ENCODE measurements at regions not wholly inside any gene's neighbourhood (a gene's known extent, or its start where the extent isn't known, plus 50 kb on each side); places are given as distances from the start of the nearest gene placed in this dataset.

GRCh38 chr6:88371480-88371879 is 205.3 kb upstream of the CNR1 start:
- Histone ChIP-seq H2AFZ (replicated peaks) (no peak overlapping the region), H3K4me1 (no peaks in the 10 kb centered on the region), H3K79me2 (ENCODE audit: low read depth) (no peaks in the 10 kb centered on the region), H3K4me3 (no peak overlapping the region), H3K4me2 (no peak overlapping the region), H4K20me1 (ENCODE audit: low read depth) (no peaks in the 10 kb centered on the region), H3F3A (ENCODE audit: low read depth) (no peaks in the 10 kb centered on the region), H3K9me3 (ENCODE audit: low read depth) (no peaks in the 10 kb centered on the region), H3K9ac (no peak overlapping the region), H3K36me3 (no peaks in the 10 kb centered on the region), H3K27ac (no peak overlapping the region), H3K27me3 (no peaks in the 10 kb centered on the region)
- H3K36me3 Mint-ChIP-seq, result no peaks in the 10 kb centered on the region
- H3K27ac Mint-ChIP-seq, result no peak overlapping the region
- DNase-seq (ENCODE audit: low spot score), result no peak
- H3K9me3 Mint-ChIP-seq, result no peaks in the 10 kb centered on the region
- TF ChIP-seq EZH2 (IDR thresholded peaks at IDR 0.05) (no peak), EZH2phosphoT487 (IDR thresholded peaks at IDR 0.05) (no peak), CTCF (IDR thresholded peaks at IDR 0.05) (no peak)
- H3K4me1 Mint-ChIP-seq, result peaks cover 15% of the 10 kb centered on the region
- no peak overlapping the region for H3K4me3 Mint-ChIP-seq
- H3K27me3 Mint-ChIP-seq (ENCODE audit: insufficient read depth, low read depth), result no peaks in the 10 kb centered on the region

DNA sequence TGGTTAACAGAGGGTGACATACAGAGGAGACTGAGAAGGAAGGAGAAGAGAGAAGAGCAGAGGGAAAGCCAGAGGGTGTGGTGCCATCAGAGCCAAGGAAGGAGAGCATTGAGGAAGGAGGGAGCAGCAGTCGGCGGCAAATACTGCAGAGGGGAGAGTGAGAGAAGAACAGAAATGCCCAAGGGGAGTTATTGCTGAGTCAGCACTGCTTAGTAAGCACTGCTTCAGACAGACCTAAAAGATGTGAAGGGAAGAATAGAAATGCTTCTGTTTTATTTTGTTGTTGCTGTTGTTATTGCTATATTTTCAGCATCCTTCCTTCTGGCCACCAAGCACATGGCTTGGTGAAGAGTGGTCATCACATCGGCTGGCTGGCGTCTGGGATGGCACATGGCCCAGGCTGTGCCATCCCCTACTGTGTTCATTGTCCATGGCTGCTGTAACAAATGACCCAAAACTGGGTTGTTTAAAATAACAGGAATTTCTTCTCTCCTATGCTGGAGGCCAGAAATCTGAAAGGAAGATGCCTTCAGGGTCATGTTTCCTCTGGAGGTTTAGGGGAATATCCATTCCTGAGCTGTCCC is 204.1 kb upstream of the CNR1 start:
- no peak for DNase-seq (ENCODE audit: low spot score)
- H2AFZ ChIP-seq (replicated peaks), result no peak overlapping the region
- H3K27me3 ChIP-seq, result no peaks in the 10 kb centered on the region
- H3K27ac ChIP-seq, result no peak overlapping the region
- no peaks in the 10 kb centered on the region for H3K79me2 ChIP-seq (ENCODE audit: low read depth)
- TF ChIP-seq EZH2phosphoT487 (IDR thresholded peaks at IDR 0.05), result no peak
- Mint-ChIP-seq H3K27me3 (ENCODE audit: insufficient read depth, low read depth) (peaks cover 2% of the 10 kb centered on the region), H3K9me3 (no peaks in the 10 kb centered on the region), H3K4me1 (peaks cover 9% of the 10 kb centered on the region), H3K27ac (no peak overlapping the region), H3K36me3 (no peaks in the 10 kb centered on the region), H3K4me3 (no peak overlapping the region)
- H3K36me3 ChIP-seq, result no peaks in the 10 kb centered on the region
- H3K4me1 ChIP-seq, result no peaks in the 10 kb centered on the region
- no peaks in the 10 kb centered on the region for H3F3A ChIP-seq (ENCODE audit: low read depth)
- no peak overlapping the region for H3K4me2 ChIP-seq
- no peaks in the 10 kb centered on the region for H3K9me3 ChIP-seq (ENCODE audit: low read depth)
- H3K4me3 ChIP-seq, result no peak overlapping the region
- no peak overlapping the region for H3K9ac ChIP-seq
- H4K20me1 ChIP-seq (ENCODE audit: low read depth), result no peaks in the 10 kb centered on the region

DNA sequence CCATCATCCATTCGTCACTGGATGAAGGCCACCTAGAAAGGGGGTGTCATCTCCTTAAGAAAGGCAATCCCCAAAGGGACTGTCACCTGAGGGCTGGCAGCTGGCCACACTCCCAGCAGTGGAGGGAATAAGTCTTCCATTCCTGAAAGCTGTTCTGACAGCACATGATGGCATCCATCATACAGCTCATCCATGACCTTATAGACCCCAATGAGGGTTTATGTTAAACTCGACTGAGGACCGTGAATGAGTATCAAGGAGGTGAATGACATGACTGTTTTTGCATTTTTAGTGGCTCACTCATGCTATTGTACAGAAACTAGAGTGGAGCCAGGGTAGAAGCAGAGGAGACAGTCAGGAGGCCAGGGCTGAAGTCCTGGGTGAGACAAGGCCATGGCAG is 203.1 kb upstream of the CNR1 start:
- no peaks in the 10 kb centered on the region for H3K9me3 ChIP-seq (ENCODE audit: low read depth)
- H3K36me3 Mint-ChIP-seq, result no peaks in the 10 kb centered on the region
- no peaks in the 10 kb centered on the region for H3F3A ChIP-seq (ENCODE audit: low read depth)
- H2AFZ ChIP-seq (replicated peaks), result no peak overlapping the region
- peaks cover 2% of the 10 kb centered on the region for H3K27me3 Mint-ChIP-seq (ENCODE audit: insufficient read depth, low read depth)
- no peaks in the 10 kb centered on the region for H3K27me3 ChIP-seq
- H3K4me2 ChIP-seq, result no peak overlapping the region
- H3K27ac ChIP-seq, result no peak overlapping the region
- no peak overlapping the region for H3K9ac ChIP-seq
- no peaks in the 10 kb centered on the region for H3K4me1 ChIP-seq
- no peak for TF ChIP-seq EZH2 (IDR thresholded peaks at IDR 0.05)
- no peak for TF ChIP-seq EZH2phosphoT487 (IDR thresholded peaks at IDR 0.05)
- no peak for TF ChIP-seq CTCF (IDR thresholded peaks at IDR 0.05)
- H3K27ac Mint-ChIP-seq, result no peak overlapping the region
- no peaks in the 10 kb centered on the region for H3K9me3 Mint-ChIP-seq
- H3K79me2 ChIP-seq (ENCODE audit: low read depth), result no peaks in the 10 kb centered on the region
- H3K36me3 ChIP-seq, result no peaks in the 10 kb centered on the region
- no peaks in the 10 kb centered on the region for H4K20me1 ChIP-seq (ENCODE audit: low read depth)
- peaks cover 3% of the 10 kb centered on the region for H3K4me1 Mint-ChIP-seq
- DNase-seq (ENCODE audit: low spot score), result no peak
- H3K4me3 Mint-ChIP-seq, result no peak overlapping the region
- no peak overlapping the region for H3K4me3 ChIP-seq

- Histone ChIP-seq H3K9ac (no peak overlapping the region), H3K4me3 (no peak overlapping the region), H3K27ac (no peak overlapping the region), H3K9me3 (ENCODE audit: low read depth) (no peaks in the 10 kb centered on the region), H3K4me1 (no peaks in the 10 kb centered on the region), H3K27me3 (no peaks in the 10 kb centered on the region), H3F3A (ENCODE audit: low read depth) (no peaks in the 10 kb centered on the region), H3K79me2 (ENCODE audit: low read depth) (no peaks in the 10 kb centered on the region), H2AFZ (replicated peaks) (no peak overlapping the region), H3K36me3 (no peaks in the 10 kb centered on the region), H3K4me2 (no peak overlapping the region), H4K20me1 (ENCODE audit: low read depth) (no peaks in the 10 kb centered on the region)
- no peaks in the 10 kb centered on the region for H3K4me1 Mint-ChIP-seq
- peaks cover 2% of the 10 kb centered on the region for H3K27me3 Mint-ChIP-seq (ENCODE audit: insufficient read depth, low read depth)
- H3K9me3 Mint-ChIP-seq, result no peaks in the 10 kb centered on the region
- TF ChIP-seq CTCF (IDR thresholded peaks at IDR 0.05), result no peak
- no peak for TF ChIP-seq EZH2 (IDR thresholded peaks at IDR 0.05)
- TF ChIP-seq EZH2phosphoT487 (IDR thresholded peaks at IDR 0.05), result no peak
- no peaks in the 10 kb centered on the region for H3K36me3 Mint-ChIP-seq
- no peak overlapping the region for H3K4me3 Mint-ChIP-seq
- no peak overlapping the region for H3K27ac Mint-ChIP-seq
- no peak for DNase-seq (ENCODE audit: low spot score)
Measured at GRCh38 chr6:88368071-88368787, 202.1 kb upstream of the CNR1 start.

All from neural progenitor cell (in vitro differentiated cells).